SJSA1 (cell line): ENCODE measurements at regions not wholly inside any gene's neighbourhood (a gene's known extent, or its start where the extent isn't known, plus 50 kb on each side); places are given as distances from the start of the nearest gene placed in this dataset.

Experiments
- DNase-seq, 2 experiments: peaks; one replicate each; pipeline ENCODE4 v3.0.0-alpha.2; 2015 to 2020; ENCODE audit warnings: low spot score in 2 of 2, low read depth in 1 of 2
- H3K27ac ChIP-seq: fragments of 250-450 bp; sonication (Bioruptor Pico); 2 replicates; pipeline ENCODE4 v1.5.1; 2020; ENCODE audit warnings: mild to moderate bottlenecking, moderate library complexity
- H3K27me3 ChIP-seq: fragments of 250-450 bp; sonication (Bioruptor Pico); replicated peaks from 2 replicates; pipeline ENCODE4 v1.5.1; 2020; ENCODE audit warnings: mild to moderate bottlenecking, moderate library complexity
- H3K36me3 ChIP-seq: fragments of 250-450 bp; sonication (Bioruptor Pico); 2 replicates; pipeline ENCODE4 v1.5.1; 2020; ENCODE audit warnings: mild to moderate bottlenecking
- H3K4me1 ChIP-seq: fragments of 250-450 bp; sonication (Bioruptor Pico); replicated peaks from 2 replicates; pipeline ENCODE4 v1.6.1; 2021; ENCODE audit warnings: mild to moderate bottlenecking
- H3K4me3 ChIP-seq: fragments of 250-450 bp; sonication (Bioruptor Pico); 2 replicates; pipeline ENCODE4 v1.5.1; 2020; ENCODE audit warnings: mild to moderate bottlenecking
- H3K9me3 ChIP-seq: fragments of 250-450 bp; sonication (Bioruptor Pico); replicated peaks from 2 replicates; pipeline ENCODE4 v1.5.1; 2020; ENCODE audit warnings: mild to moderate bottlenecking

DNA sequence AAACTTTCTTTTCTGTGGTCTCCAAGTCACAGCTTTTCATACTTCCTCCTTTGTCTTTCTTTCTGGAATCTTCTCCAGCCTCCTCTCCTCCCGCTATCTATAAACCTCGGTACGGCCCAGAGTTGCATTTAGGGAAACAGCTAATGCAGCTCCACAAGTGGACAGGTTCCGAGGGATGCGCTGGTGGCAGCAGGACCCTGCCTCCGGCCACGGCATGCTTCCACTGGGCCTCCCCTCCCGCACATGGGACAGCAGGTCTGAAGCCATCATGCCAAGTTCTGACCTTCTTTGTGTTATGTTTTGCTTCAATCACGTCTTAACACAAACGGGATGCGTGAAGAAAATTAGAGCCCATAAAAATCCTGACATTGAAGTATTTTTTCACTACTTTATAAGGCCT is 136.9 kb downstream of the IRX2 start:
- Histone ChIP-seq H3K36me3 (no peaks in the 10 kb centered on the region), H3K27ac (no peak overlapping the region), H3K4me1 (no peaks in the 10 kb centered on the region), H3K4me3 (no peak overlapping the region), H3K27me3 (no peaks in the 10 kb centered on the region), H3K9me3 (peaks cover 21% of the 10 kb centered on the region)
- no peak for DNase-seq

DNA sequence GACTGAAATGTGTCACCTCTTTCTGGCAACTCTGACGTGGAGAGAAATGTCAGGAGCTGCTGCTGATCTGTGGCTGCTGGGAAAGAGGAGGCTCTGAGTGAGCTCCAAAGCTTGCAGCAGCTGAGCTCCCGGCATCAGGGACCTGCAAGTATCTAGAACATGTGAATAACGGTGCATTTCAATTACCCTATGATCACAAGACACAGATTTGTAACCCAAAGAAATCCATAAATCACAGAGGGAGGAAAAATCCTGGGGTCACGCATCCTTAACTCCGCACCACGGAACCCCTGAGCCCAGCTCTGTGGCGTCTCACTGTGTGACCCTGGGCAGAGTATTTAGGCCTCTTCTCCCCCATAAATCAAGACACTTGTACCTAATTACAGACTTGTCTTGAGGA is 139.8 kb downstream of the IRX2 start:
- Histone ChIP-seq H3K4me3 (no peak overlapping the region), H3K36me3 (no peaks in the 10 kb centered on the region), H3K27ac (no peak overlapping the region), H3K9me3 (peaks cover 26% of the 10 kb centered on the region), H3K27me3 (0 out of 2 replicates have a peak, but pooled peaks cover 2% of the 10 kb centered on the region), H3K4me1 (no peaks in the 10 kb centered on the region)
- DNase-seq = no peak

DNA sequence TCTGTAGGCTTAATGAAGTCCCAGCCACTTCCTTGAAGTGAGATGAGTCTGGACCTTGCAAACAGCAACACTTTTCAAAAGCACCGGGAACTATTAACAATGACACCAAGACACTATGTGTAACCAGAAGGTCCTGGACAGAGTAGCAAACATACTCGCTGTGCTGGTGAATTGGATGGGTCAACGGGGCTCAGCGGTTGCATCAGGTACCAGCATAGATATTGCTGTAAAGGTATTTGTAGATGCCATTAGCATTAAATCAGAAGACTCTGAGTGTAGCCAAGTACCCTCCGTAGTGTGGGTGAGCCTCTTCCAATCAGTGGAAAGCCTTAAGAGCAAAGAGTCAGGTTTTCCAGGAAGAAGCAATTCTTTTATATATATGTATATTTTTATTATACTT is 140.5 kb downstream of the IRX2 start:
- DNase-seq = no peak
- H3K4me3 ChIP-seq = no peak overlapping the region
- 0 out of 2 replicates have a peak, but pooled peaks cover 2% of the 10 kb centered on the region for H3K27me3 ChIP-seq
- no peaks in the 10 kb centered on the region for H3K36me3 ChIP-seq
- no peak overlapping the region for H3K27ac ChIP-seq
- H3K9me3 ChIP-seq = peaks cover 24% of the 10 kb centered on the region
- no peaks in the 10 kb centered on the region for H3K4me1 ChIP-seq

DNA sequence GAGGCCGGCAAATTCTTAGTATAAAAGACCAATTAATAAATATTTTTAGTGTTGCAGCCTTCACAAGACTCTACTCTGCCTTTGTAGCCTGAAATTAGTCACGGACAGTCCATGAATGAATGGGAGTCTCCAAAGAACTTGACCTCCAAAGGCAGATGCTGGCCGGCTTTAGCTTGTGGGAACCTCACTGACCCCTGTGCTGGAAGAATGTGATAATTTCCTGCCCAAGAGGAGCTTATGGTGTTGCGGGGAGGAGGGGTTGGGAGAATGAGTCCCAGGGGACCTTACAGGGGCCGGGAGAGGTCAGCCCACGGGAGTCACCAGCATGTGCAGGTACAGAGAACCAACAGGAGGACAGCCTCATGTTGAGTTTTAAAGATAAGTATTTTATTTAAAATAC is 143.1 kb downstream of the IRX2 start:
- DNase-seq = no peak
- H3K36me3 ChIP-seq = no peaks in the 10 kb centered on the region
- H3K9me3 ChIP-seq = peaks cover 19% of the 10 kb centered on the region
- 0 out of 2 replicates have a peak, but pooled peaks cover 2% of the 10 kb centered on the region for H3K27me3 ChIP-seq
- H3K4me3 ChIP-seq = no peak overlapping the region
- H3K4me1 ChIP-seq = no peaks in the 10 kb centered on the region
- H3K27ac ChIP-seq = no peak overlapping the region

DNA sequence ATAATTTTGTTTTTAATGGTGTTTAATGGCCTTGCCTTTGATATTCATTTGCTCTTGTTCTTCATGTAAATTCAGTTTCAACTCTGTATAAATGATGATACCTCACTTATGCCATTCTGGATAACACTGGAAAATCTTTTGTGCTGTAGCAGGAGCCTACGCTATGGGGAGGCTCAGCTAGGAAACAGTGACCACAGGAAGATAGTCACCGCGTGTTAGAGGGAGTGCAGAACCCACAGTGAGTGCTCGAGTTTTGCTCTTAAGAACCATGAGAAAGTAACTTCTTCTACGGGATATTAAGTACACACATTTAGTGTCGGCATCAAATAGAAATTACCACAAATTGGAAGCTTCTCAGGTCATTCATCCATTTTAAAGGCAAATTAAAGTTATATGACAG is 143.9 kb downstream of the IRX2 start:
- Histone ChIP-seq H3K9me3 (peaks cover 19% of the 10 kb centered on the region), H3K27ac (no peak overlapping the region), H3K27me3 (0 out of 2 replicates have a peak, but pooled peaks cover 2% of the 10 kb centered on the region), H3K36me3 (no peaks in the 10 kb centered on the region), H3K4me3 (no peak overlapping the region), H3K4me1 (no peaks in the 10 kb centered on the region)
- DNase-seq = no peak

DNA sequence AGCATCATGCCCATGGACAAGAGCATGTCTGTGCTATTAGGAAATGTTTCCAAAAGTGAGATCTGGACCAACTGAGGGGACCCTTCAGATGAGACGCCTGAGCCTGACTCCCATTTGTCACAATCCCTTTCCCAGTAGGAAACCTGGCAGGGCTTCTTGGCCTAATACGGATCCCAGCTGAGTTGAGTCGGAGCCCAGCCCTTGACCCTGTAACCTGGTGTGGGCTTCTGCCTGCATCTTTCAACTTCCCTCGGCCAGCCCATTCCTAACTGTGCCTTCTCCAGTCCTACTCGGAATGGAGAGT is 148.3 kb downstream of the IRX2 start:
- no peak overlapping the region for H3K27ac ChIP-seq

DNA sequence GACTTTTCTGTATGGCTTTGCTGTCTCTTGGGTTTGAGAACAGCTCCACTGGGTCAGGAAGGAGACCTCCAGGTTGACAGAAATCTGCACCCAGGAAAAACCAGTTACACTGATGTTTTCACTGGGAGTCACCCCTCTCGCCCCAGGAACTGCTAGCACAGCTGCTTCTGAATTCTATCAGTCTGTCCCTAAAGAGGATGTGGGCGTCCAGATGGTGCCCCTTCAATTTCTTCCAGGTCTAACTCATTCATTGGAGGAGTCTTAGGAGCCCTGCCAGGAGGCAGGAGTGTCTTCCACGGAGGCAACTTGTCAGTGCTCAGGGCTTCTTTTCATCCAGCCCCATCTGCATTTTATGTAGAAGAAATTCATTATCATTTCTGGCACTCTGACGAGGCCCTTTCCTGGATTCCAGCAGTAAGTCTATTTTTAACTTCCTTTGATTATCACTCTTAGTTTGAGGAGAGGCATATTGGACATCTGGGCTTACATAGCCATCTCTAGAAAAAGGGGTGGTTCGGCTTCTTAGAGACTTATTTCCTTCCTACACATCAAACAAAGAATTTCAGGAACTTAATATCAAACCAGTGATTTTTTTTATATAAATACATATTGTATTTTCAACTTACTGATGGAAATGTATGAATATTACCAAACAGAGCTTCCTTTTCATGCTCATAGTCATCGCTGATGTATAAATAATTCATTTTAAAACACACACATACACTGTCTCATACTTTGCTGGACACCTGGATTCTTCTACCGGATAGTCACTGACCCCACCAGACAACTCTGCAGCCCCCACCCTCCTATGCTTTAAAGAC is 148.8 kb downstream of the IRX2 start:
- Histone ChIP-seq H3K4me1 (no peaks in the 10 kb centered on the region), H3K4me3 (no peak overlapping the region), H3K27ac (no peak overlapping the region), H3K36me3 (no peaks in the 10 kb centered on the region), H3K9me3 (peaks cover 16% of the 10 kb centered on the region), H3K27me3 (no peaks in the 10 kb centered on the region)
- DNase-seq = no peak

More for the DNA sequence above, 148.3 kb downstream of the IRX2 start:
- Histone ChIP-seq H3K4me1 (no peaks in the 10 kb centered on the region), H3K4me3 (no peak overlapping the region), H3K9me3 (peaks cover 18% of the 10 kb centered on the region), H3K27me3 (0 out of 2 replicates have a peak, but pooled peaks cover 2% of the 10 kb centered on the region), H3K36me3 (no peaks in the 10 kb centered on the region)
- no peak for DNase-seq

DNA sequence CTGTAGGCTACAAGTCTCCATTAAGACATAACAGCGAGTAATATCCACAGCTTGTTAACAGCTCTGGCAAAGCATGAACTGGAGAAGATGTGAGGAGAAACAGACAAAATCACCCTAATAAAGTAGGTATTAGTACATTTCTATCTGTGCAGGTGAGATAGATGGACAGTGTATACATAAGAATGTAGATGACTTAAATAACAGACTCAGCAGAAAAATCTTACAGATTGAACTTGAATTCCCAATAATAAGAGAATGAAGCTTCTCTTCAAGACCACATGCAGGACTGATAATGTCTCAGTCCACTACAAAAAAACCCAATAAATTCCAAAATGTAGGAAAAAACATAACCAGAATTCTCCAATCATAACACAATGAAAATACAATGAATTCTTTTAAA is 153.0 kb downstream of the IRX2 start:
- Histone ChIP-seq H3K4me3 (no peak overlapping the region), H3K27me3 (no peaks in the 10 kb centered on the region), H3K4me1 (no peaks in the 10 kb centered on the region), H3K27ac (no peak overlapping the region), H3K9me3 (peaks cover 13% of the 10 kb centered on the region), H3K36me3 (no peaks in the 10 kb centered on the region)
- DNase-seq = no peak

DNA sequence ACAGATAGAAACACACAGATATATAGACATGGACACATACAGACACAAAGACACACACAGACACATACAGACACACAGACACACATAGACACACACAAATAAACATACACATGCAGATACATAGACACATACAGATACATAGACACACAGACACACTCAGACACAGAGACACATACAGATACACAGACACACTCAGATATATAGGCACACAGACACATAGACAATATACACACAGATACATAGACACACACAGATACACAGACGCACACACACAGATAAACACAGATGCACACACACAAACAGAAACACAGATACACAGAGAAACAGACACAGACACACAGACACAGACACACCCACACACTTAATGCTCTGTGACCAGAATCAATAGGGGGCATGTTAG is 156.8 kb downstream of the IRX2 start:
- no peaks in the 10 kb centered on the region for H3K36me3 ChIP-seq
- DNase-seq = no peak

DNA sequence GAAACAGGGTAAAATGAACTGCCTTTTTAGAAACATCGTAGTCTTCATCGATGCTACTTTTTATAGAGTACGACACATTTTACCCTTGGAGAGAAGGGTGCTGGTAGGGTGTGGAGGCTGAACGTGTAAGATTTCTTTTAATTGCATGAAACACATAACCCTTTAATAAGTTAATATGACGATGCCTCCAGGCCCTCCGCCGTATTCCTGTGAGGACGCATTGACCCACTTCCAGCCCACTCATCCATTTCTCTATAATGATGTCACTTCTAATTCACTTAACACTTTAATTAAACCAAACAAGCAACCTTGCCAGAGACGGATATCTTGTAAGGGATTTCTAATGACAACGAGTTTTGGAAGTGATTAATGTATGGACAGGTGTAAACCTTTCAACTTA is 158.7 kb downstream of the IRX2 start:
- Histone ChIP-seq H3K36me3 (no peaks in the 10 kb centered on the region), H3K9me3 (peaks cover 33% of the 10 kb centered on the region), H3K27ac (no peak overlapping the region), H3K4me3 (no peak overlapping the region), H3K27me3 (no peaks in the 10 kb centered on the region), H3K4me1 (no peaks in the 10 kb centered on the region)
- DNase-seq = no peak

More for the DNA sequence above, 156.8 kb downstream of the IRX2 start:
- Histone ChIP-seq H3K27ac (no peak overlapping the region), H3K4me1 (no peaks in the 10 kb centered on the region), H3K4me3 (no peak overlapping the region), H3K27me3 (no peaks in the 10 kb centered on the region), H3K9me3 (peaks cover 22% of the 10 kb centered on the region)

DNA sequence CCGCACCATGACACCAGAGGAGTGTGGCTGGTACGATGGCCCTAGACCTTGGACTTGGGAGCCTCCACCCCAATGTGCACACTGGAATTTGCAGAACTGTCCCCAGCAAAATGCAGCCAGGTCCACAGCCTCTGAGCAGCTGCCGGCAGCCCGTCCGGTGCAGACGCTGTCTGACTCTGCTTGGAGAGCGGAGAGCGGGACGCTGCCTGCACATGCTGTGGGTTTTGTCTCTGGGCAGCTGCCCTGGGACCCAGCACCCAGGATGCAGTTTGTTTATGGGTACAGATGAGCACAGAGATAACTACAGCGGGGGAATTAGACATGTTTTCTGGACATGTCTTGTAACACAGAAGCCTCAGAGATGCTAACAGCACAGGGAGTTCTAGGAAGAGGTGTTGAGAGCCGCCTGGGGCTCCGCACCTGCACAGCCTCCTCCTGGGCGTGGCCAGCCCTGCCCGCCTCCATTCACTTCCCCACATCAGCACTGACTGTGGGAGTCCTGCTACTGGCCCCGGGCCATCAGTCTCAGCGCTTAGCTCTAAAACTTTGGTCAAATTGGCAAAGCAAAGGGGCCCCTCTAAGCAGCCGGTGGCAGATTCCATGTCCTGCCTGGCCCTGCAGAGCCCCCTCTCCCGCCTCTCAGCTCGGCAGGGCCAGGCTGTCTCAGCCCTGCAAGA is 159.6 kb downstream of the IRX2 start:
- Histone ChIP-seq H3K27ac (no peak overlapping the region), H3K27me3 (no peaks in the 10 kb centered on the region), H3K36me3 (no peaks in the 10 kb centered on the region), H3K9me3 (peaks cover 41% of the 10 kb centered on the region), H3K4me1 (no peaks in the 10 kb centered on the region), H3K4me3 (no peak overlapping the region)
- no peak for DNase-seq

DNA sequence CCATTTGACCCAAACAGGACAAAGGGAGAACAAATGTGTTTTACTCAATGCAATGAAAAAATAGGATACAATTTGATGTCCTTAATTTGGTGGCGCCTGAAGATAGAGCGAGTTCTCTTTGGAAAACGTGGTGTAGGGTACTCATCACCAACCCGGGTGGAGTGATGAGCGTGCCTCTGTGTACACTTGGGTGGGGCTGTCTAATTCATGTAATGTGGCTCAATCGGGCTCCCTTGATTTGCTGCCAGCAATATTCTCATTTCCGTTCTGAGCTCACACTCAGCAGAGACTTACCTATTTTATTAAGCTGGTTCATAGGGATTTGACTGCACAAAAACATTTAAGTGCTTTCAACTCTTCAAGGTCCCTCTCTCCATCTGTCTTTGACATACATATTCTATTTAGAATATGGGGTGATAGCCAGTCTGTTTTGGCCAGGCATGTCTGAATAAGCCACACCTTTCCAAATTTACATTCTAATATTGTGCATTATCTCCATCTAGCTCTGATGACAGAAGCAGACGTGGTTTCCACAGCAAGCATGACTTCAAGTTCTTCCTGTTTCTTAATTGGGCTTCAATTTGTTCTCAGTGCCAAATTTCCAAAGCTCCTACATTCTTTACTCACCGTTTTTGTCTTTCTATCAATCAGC is 162.5 kb downstream of the IRX2 start:
- no peak overlapping the region for H3K4me3 ChIP-seq
- H3K36me3 ChIP-seq = no peaks in the 10 kb centered on the region
- H3K9me3 ChIP-seq = peaks cover 59% of the 10 kb centered on the region
- H3K27me3 ChIP-seq = no peaks in the 10 kb centered on the region
- no peaks in the 10 kb centered on the region for H3K4me1 ChIP-seq
- no peak for DNase-seq
- no peak overlapping the region for H3K27ac ChIP-seq

DNA sequence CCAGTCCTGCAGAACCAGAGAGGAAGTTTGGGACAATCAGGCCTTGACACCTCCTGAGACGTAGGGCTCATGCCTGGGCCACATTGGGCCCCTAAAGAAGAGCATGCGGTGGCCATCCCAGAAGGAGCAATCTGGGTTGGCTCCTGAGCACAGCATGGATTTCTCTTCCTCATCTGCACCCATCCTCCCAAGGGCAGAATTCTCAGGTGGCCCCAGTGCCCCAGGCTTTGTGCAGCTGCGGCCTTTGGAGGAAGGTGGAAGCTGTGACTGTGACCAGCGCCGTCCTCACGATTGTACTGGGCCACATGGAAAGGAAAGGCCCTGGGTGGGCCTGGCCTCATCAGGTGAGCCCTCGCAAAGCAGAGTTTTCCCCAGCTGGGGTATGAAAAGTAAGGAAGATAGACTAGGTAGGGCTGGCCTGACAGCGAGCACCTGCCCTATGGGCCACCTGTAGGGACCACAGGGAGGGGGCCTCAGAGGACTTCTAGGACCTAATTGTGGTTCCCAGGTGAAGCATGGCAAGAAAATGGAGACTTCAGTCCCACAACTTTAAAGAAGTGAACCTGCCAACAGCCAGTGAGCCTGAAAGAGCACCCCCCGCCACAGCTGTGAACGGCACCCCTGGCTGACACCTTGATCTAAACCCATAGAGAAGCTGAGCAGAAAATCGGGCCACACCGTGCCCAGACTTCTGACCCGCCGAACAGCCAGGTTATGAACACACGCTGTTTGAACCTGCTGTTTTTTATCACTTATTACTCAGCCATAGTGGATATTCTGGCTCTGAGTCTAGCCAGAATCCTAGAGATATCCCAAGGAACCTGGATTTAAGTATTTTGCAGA is 164.1 kb downstream of the IRX2 start:
- no peaks in the 10 kb centered on the region for H3K27me3 ChIP-seq
- no peaks in the 10 kb centered on the region for H3K4me1 ChIP-seq
- no peak for DNase-seq

More for the DNA sequence above, 164.1 kb downstream of the IRX2 start:
- no peaks in the 10 kb centered on the region for H3K36me3 ChIP-seq
- no peak overlapping the region for H3K27ac ChIP-seq
- no peak overlapping the region for H3K4me3 ChIP-seq
- H3K9me3 ChIP-seq = peaks cover 68% of the 10 kb centered on the region
